Loucy (cell line): ENCODE measurements at regions not wholly inside any gene's neighbourhood (a gene's known extent, or its start where the extent isn't known, plus 50 kb on each side); places are given as distances from the start of the nearest gene placed in this dataset.

ENCODE experiments used
- EZH2phosphoT487 ChIP-seq: fragments of 200-600 bp; IDR thresholded peaks from 2 replicates; pipeline ENCODE4 v1.6.1; 2018; ENCODE audit warnings: antibody characterized with exemption, mild to moderate bottlenecking, moderate library complexity, borderline replicate concordance
- TF ChIP-seq, protein P1 (sequence below): fragments of 200-600 bp; sonication (generic); conservative IDR thresholded peaks from 2 replicates; pipeline ENCODE4 v1.5.1; 2014; ENCODE audit warnings: mild to moderate bottlenecking, antibody characterized with exemption, low read length

DNA sequence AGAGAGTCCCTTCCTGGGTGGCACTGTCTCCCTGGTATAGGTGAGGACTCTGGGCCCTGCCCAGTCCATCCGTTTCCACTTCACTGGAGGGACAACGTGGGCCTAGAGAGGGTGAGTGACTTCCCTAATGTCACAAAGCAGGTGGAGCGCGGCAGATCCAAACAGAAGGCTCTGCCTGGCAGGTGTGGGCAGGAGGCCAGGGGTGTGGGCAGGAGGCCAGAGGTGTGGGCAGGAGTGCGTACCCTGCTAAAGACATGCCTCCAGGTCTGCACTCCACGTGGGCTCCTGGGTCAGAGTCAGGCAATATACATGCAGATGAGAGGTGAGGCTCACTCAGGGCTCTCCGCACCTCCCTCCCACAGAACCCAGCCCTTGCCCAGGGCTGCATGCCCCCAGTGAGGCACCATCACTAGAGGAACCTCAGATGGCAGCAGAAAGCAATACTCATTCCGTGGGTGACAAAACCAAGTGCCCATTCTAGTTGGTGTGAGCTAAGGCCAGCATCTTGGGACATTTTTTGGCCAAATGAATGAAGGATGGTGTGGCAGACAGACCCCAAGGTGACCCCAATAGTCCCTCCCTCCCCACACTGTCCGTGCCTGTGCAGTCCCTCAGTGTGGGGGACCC lies 271.6 kb upstream of the RTL1 start:
- TF ChIP-seq, protein P1, sequence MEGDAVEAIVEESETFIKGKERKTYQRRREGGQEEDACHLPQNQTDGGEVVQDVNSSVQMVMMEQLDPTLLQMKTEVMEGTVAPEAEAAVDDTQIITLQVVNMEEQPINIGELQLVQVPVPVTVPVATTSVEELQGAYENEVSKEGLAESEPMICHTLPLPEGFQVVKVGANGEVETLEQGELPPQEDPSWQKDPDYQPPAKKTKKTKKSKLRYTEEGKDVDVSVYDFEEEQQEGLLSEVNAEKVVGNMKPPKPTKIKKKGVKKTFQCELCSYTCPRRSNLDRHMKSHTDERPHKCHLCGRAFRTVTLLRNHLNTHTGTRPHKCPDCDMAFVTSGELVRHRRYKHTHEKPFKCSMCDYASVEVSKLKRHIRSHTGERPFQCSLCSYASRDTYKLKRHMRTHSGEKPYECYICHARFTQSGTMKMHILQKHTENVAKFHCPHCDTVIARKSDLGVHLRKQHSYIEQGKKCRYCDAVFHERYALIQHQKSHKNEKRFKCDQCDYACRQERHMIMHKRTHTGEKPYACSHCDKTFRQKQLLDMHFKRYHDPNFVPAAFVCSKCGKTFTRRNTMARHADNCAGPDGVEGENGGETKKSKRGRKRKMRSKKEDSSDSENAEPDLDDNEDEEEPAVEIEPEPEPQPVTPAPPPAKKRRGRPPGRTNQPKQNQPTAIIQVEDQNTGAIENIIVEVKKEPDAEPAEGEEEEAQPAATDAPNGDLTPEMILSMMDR = no peak
- TF ChIP-seq EZH2phosphoT487 = no peak
